T-cell (primary cell): ENCODE measurements at regions not wholly inside any gene's neighbourhood (a gene's known extent, or its start where the extent isn't known, plus 50 kb on each side); places are given as distances from the start of the nearest gene placed in this dataset.

ENCODE experiments used
- ATAC-seq, 4 experiments: fragments of 200-7000 bp in 3 of 4; fragments of 150-1000 bp in 1 of 4; cut with Tn5 transposase; replicated peaks in 1 of 4; 1 replicate in 3 of 4; 2 replicates in 1 of 4; pipeline ENCODE4 v1.10.0; 2021; ENCODE audit warnings: moderate library complexity in 3 of 4, mild to moderate bottlenecking in 2 of 4, moderate number of reproducible peaks in 1 of 4
- CTCF ChIA-PET, 2 donors: fragments of 300-600 bp; sonication (Branson Sonifier 250); formaldehyde crosslinking; loops; one replicate each; lab custom pipeline; 2022; ENCODE audit warnings: antibody characterized with exemption in 2 of 2; lab: Charles Lee
- POLR2A ChIA-PET, 2 donors: fragments of 300-600 bp; sonication (Branson Sonifier 250); formaldehyde crosslinking; loops; one replicate each; lab custom pipeline; 2022; ENCODE audit warnings: antibody characterized with exemption in 2 of 2; lab: Charles Lee
- DNase-seq, 35 experiments: peaks; one replicate each; pipeline versions ENCODE4 v3.0.0 to v3.0.0-alpha.2; 2013 to 2023
- H3K27ac ChIP-seq: one replicate; pipeline ENCODE4 v1.5.1; 2013; ENCODE audit warnings: low read length
- H3K27me3 ChIP-seq, 2 experiments: replicated peaks in 1 of 2; 1 replicate in 1 of 2; 2 replicates in 1 of 2; pipeline versions ENCODE4 v1.6.1 to v1.7.0; 2013; ENCODE audit warnings: low read length in 1 of 2, mixed read lengths in 1 of 2; ENCODE audit not compliant: control insufficient read depth in 2 of 2, insufficient read depth in 2 of 2; ENCODE audit errors: extremely low read depth in 1 of 2
- H3K36me3 ChIP-seq, 2 donors: 1 replicate in 1 of 2; 2 replicates in 1 of 2; pipeline versions ENCODE4 v1.6.1 to v1.7.0; 2013; ENCODE audit warnings: low read length in 1 of 2; ENCODE audit not compliant: control insufficient read depth in 2 of 2, insufficient read depth in 1 of 2; ENCODE audit errors: extremely low read depth in 1 of 2
- H3K4me1 ChIP-seq, 2 experiments: 1 replicate in 1 of 2; 2 replicates in 1 of 2; pipeline versions ENCODE4 v1.6.1 to v1.7.0; 2013; ENCODE audit warnings: low read length in 2 of 2, mixed read lengths in 1 of 2; ENCODE audit not compliant: insufficient read depth in 2 of 2, control insufficient read depth in 1 of 2; ENCODE audit errors: extremely low read depth in 1 of 2
- H3K4me3 ChIP-seq, 2 donors: 1 replicate in 1 of 2; 2 replicates in 1 of 2; pipeline versions ENCODE4 v1.5.1 to v1.7.0; 2013; ENCODE audit warnings: mild to moderate bottlenecking in 2 of 2, low read length in 1 of 2, moderate library complexity in 1 of 2; ENCODE audit not compliant: control insufficient read depth in 1 of 2; ENCODE audit errors: extremely low read depth in 1 of 2
- H3K9me3 ChIP-seq: 2 replicates; pipeline ENCODE4 v1.7.0; 2013
- H3K27ac Mint-ChIP-seq, 2 donors: one replicate each; pipeline ENCODE4 v1.8.0; 2020 to 2021; ENCODE audit warnings: mild to moderate bottlenecking in 2 of 2, mixed read lengths in 2 of 2
- H3K27me3 Mint-ChIP-seq, 2 donors: one replicate each; pipeline ENCODE4 v1.8.0; 2021 to 2022; ENCODE audit warnings: mixed read lengths in 2 of 2
- H3K36me3 Mint-ChIP-seq: one replicate; pipeline ENCODE4 v1.8.0; 2021; ENCODE audit warnings: mixed read lengths
- H3K4me1 Mint-ChIP-seq, 3 donors: one replicate each; pipeline ENCODE4 v1.8.0; 2020 to 2022; ENCODE audit warnings: mixed read lengths in 3 of 3, mild to moderate bottlenecking in 1 of 3
- H3K4me3 Mint-ChIP-seq, 3 donors: one replicate each; pipeline ENCODE4 v1.8.0; 2020 to 2022; ENCODE audit warnings: mild to moderate bottlenecking in 3 of 3, mixed read lengths in 3 of 3, moderate library complexity in 3 of 3
- H3K9me3 Mint-ChIP-seq, 3 donors: one replicate each; pipeline ENCODE4 v1.8.0; 2020 to 2022; ENCODE audit warnings: mixed read lengths in 3 of 3
- WGBS: methylation state at CpG from one replicate; pipeline ENCODE4 v1.1.5; 2013; ENCODE audit warnings: missing lambda C conversion rate; ENCODE audit not compliant: insufficient coverage; 5-methylcytosine and 5-hydroxymethylcytosine counted together

DNA sequence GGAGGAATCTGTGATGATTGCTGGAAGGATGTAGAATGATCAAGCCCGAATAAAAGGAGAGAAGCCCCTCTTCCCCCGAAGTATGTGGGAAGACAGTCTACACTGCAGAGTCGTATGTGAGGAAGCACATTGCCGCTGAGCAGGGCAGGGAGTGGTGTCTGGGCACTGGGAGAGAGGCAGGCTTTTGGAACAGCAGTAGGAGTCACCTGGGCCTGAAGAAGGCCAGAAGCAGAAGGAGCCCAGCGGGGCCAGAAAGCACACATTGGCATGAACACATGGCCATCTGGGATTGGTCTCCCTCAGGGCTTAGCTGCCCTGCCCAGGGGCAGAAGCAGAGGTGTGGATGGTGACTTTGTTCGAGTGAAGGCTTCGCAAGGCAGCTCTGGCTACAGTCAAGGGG, 162.8 kb downstream of the ERCC6L2 start:
- no peak overlapping the region for H3K27ac ChIP-seq
- H3K9me3 ChIP-seq: no peaks in the 10 kb centered on the region
- H3K4me1 ChIP-seq: peaks cover 0 to 3% of the 10 kb centered on the region in 2 experiments
- DNase-seq: no peak
- Mint-ChIP-seq H3K27ac (no peak overlapping the region), H3K4me1 (peaks cover 0 to 13% (median 0%) of the 10 kb centered on the region in 3 donors), H3K4me3 (no peak overlapping the region), H3K36me3 (peaks cover 14% of the 10 kb centered on the region), H3K9me3 (peaks cover 10 to 25% (median 23%) of the 10 kb centered on the region in 3 donors), H3K27me3 (no peaks in the 10 kb centered on the region)
- WGBS: 89% methylated on average over 7 of the region's 7 CpGs
- H3K4me3 ChIP-seq: no peak overlapping the region
- H3K36me3 ChIP-seq: no peaks in the 10 kb centered on the region
- CTCF ChIA-PET: no interaction called here
- peaks cover 0 to 16% of the 10 kb centered on the region in 2 experiments for H3K27me3 ChIP-seq
- POLR2A ChIA-PET: interaction anchor here in 1 of 2 donors (0.5 kb wide), 1 partner anchor 63 kb away, joined by 4 read pairs; no protein-coding TSS in a partner anchor
- ATAC-seq: no peak

DNA sequence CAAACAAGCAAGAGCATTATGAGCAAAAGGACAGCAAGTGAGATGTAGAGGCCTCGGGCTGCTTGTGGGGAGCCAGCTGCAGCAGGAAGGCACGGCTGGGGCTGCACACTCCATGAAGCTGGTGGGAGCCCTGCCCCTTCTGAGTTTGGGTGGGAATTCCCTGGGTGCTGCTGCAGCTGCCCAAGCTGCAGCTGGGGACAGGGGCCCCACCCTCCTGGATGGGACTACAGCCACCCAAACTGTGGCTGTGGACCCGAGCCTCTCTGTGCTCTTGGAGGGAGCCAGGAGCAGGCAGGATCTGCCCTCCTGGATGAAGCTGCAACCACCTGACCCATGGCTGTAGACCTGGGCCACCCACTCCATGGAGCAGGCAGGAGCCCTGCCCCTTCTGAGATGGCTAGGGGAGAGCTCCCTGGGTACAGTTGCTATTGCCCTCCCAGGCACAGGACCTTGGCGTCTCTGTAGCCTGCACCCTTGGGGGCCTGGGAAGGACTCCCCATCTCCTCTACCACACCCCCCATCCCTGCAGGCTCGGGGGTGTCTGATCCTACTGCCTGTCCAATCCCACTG, 159.1 kb downstream of the ERCC6L2 start:
- H3K4me1 Mint-ChIP-seq: peaks cover 0 to 13% (median 0%) of the 10 kb centered on the region in 3 donors
- no peak overlapping the region for H3K27ac Mint-ChIP-seq
- Histone ChIP-seq H3K27me3 (peaks cover 0 to 19% of the 10 kb centered on the region in 2 experiments), H3K36me3 (no peaks in the 10 kb centered on the region), H3K4me3 (no peak overlapping the region), H3K27ac (no peak overlapping the region), H3K4me1 (peaks cover 0 to 3% of the 10 kb centered on the region in 2 experiments), H3K9me3 (no peaks in the 10 kb centered on the region)
- peaks cover 10 to 25% (median 23%) of the 10 kb centered on the region in 3 donors for H3K9me3 Mint-ChIP-seq
- CTCF ChIA-PET: no interaction called here
- no peak overlapping the region for H3K4me3 Mint-ChIP-seq
- ATAC-seq (no peak), DNase-seq (no peak)
- peaks cover 9% of the 10 kb centered on the region for H3K36me3 Mint-ChIP-seq
- WGBS: 73% methylated on average over 5 of the region's 5 CpGs
- no peaks in the 10 kb centered on the region for H3K27me3 Mint-ChIP-seq
- POLR2A ChIA-PET: no interaction called here

DNA sequence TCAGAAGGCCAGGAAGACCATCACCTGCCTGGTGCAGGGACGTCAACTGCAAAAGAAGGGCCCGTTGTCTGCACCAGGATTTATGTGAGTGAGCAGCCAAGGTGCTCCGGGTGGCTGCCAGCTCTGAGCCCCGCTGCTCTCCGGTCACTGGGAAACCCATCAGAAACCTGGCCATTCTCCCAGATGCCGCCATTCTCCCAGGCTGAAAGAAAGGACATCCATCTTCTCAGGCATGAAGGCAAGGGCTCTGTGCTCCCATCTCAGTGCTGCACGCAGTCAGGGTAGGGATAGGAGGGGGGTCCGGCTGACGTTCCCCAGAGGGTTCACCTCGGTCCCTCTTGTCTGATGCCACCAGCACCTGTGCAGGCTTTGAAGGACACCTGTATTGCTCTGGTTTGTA, 158.4 kb downstream of the ERCC6L2 start:
- H3K27ac Mint-ChIP-seq: no peak overlapping the region
- Histone ChIP-seq H3K27ac (no peak overlapping the region), H3K4me3 (no peak overlapping the region), H3K27me3 (peaks cover 0 to 16% of the 10 kb centered on the region in 2 experiments), H3K9me3 (no peaks in the 10 kb centered on the region), H3K36me3 (no peaks in the 10 kb centered on the region), H3K4me1 (peaks cover 0 to under 1% of the 10 kb centered on the region in 2 experiments)
- peaks cover 3% of the 10 kb centered on the region for H3K36me3 Mint-ChIP-seq
- H3K4me3 Mint-ChIP-seq: no peak overlapping the region
- H3K27me3 Mint-ChIP-seq: no peaks in the 10 kb centered on the region
- DNase-seq: no peak
- POLR2A ChIA-PET: no interaction called here
- peaks cover 10 to 22% (median 17%) of the 10 kb centered on the region in 3 donors for H3K9me3 Mint-ChIP-seq
- 95% methylated on average over 8 of the region's 10 CpGs for WGBS
- CTCF ChIA-PET: interaction anchor here in 1 of 2 donors (0.9 kb wide), 1 partner anchor 186 kb away, joined by 3 read pairs; no protein-coding TSS in a partner anchor
- peaks cover 0 to 13% (median 0%) of the 10 kb centered on the region in 3 donors for H3K4me1 Mint-ChIP-seq
- no peak for ATAC-seq

GRCh38 chr9:96031916-96032534, 156.5 kb downstream of the ERCC6L2 start:
- no peaks in the 10 kb centered on the region for H3K36me3 ChIP-seq
- Mint-ChIP-seq H3K36me3 (no peaks in the 10 kb centered on the region), H3K9me3 (peaks cover 3 to 7% (median 5%) of the 10 kb centered on the region in 3 donors), H3K4me3 (no peak overlapping the region), H3K27me3 (peaks cover 8 to 13% of the 10 kb centered on the region in 2 donors), H3K27ac (no peak overlapping the region), H3K4me1 (peaks cover 9 to 13% (median 10%) of the 10 kb centered on the region in 3 donors)
- POLR2A ChIA-PET: no interaction called here
- ATAC-seq (no peak), DNase-seq (no peak)
- no peak overlapping the region for H3K27ac ChIP-seq
- 90% methylated on average over 13 of the region's 15 CpGs for WGBS
- H3K9me3 ChIP-seq: no peaks in the 10 kb centered on the region
- H3K4me1 ChIP-seq: peaks cover 0 to 9% of the 10 kb centered on the region in 2 experiments
- CTCF ChIA-PET: no interaction called here
- H3K27me3 ChIP-seq: peaks cover 8 to 21% of the 10 kb centered on the region in 2 experiments
- no peak overlapping the region for H3K4me3 ChIP-seq

GRCh38 chr9:96031366-96031824, 155.9 kb downstream of the ERCC6L2 start:
- Mint-ChIP-seq H3K27me3 (peaks cover 14 to 16% of the 10 kb centered on the region in 2 donors), H3K4me1 (peaks cover 13 to 19% (median 16%) of the 10 kb centered on the region in 3 donors), H3K9me3 (peaks cover 5 to 8% (median 7%) of the 10 kb centered on the region in 3 donors), H3K4me3 (no peak overlapping the region), H3K27ac (no peak overlapping the region), H3K36me3 (no peaks in the 10 kb centered on the region)
- Histone ChIP-seq H3K9me3 (no peaks in the 10 kb centered on the region), H3K4me3 (no peak overlapping the region), H3K4me1 (peaks cover 0 to 14% of the 10 kb centered on the region in 2 experiments), H3K27ac (no peak overlapping the region), H3K27me3 (peaks cover 8 to 28% of the 10 kb centered on the region in 2 experiments), H3K36me3 (no peaks in the 10 kb centered on the region)
- ChIA-PET CTCF (no interaction called here), POLR2A (no interaction called here)
- 93% methylated on average over 2 of the region's 6 CpGs for WGBS
- ATAC-seq (no peak), DNase-seq (no peak)

- DNase-seq: no peak
- Histone ChIP-seq H3K27me3 (peaks cover 8 to 29% of the 10 kb centered on the region in 2 experiments), H3K4me3 (no peak overlapping the region), H3K9me3 (no peaks in the 10 kb centered on the region), H3K27ac (no peak overlapping the region), H3K36me3 (no peaks in the 10 kb centered on the region), H3K4me1 (peaks cover 0 to 17% of the 10 kb centered on the region in 2 experiments)
- Mint-ChIP-seq H3K9me3 (peaks cover 0 to 4% (median 0%) of the 10 kb centered on the region in 3 donors), H3K27me3 (peaks cover 16 to 22% of the 10 kb centered on the region in 2 donors), H3K4me3 (no peak overlapping the region), H3K36me3 (no peaks in the 10 kb centered on the region), H3K4me1 (peaks cover 16 to 27% (median 23%) of the 10 kb centered on the region in 3 donors), H3K27ac (no peak overlapping the region)
- ChIA-PET POLR2A (no interaction called here), CTCF (interaction anchor here in 1 of 2 donors (0.6 kb wide), 1 partner anchor 419 kb away, joined by 4 read pairs; no protein-coding TSS in a partner anchor)
- no peak for ATAC-seq
- WGBS: 92% methylated on average over 11 of the region's 19 CpGs
Observed at GRCh38 chr9:96029722-96030530, 154.4 kb downstream of the ERCC6L2 start.
